ENCODE measurements at regions not wholly inside any gene's neighbourhood (a gene's known extent, or its start where the extent isn't known, plus 50 kb on each side); places are given as distances from the start of the nearest gene placed in this dataset.

- TF ChIP-seq POLR2A (IDR thresholded peaks at IDR 0.05) (no peak), POLR2AphosphoS5 (IDR thresholded peaks at IDR 0.05) (no peak), EP300 (IDR thresholded peaks at IDR 0.05) (no peak), CTCF (IDR thresholded peaks at IDR 0.05) (no peak)
- WGBS, 2 donors: 74 to 89% methylated on average over 1 of the region's 1 CpG
- DNase-seq (no peak), ATAC-seq (ENCODE audit: low FRiP score in 2 of 2) (no peak)
- Histone ChIP-seq H3K4me1 (no peaks in the 10 kb centered on the region), H3K4me3 (no peak overlapping the region), H3K27ac (no peak overlapping the region), H3K36me3 (no peaks in the 10 kb centered on the region), H3K27me3 (no peaks in the 10 kb centered on the region), H3K9me3 (no peaks in the 10 kb centered on the region)
Observed at GRCh38 chr1:199553104-199553503, 474.4 kb upstream of the NR5A2 start.

- Histone ChIP-seq H3K27me3 (no peaks in the 10 kb centered on the region), H3K4me1 (no peaks in the 10 kb centered on the region), H3K4me3 (no peak overlapping the region), H3K27ac (no peak overlapping the region), H3K9me3 (no peaks in the 10 kb centered on the region), H3K36me3 (no peaks in the 10 kb centered on the region)
- TF ChIP-seq EP300 (IDR thresholded peaks at IDR 0.05): no peak
- no peak for TF ChIP-seq CTCF (IDR thresholded peaks at IDR 0.05)
- TF ChIP-seq POLR2A (IDR thresholded peaks at IDR 0.05): no peak
- no peak for TF ChIP-seq POLR2AphosphoS5 (IDR thresholded peaks at IDR 0.05)
- 54 to 58% methylated on average over 2 of the region's 2 CpGs for WGBS, 2 donors
- DNase-seq (no peak), ATAC-seq (ENCODE audit: low FRiP score in 2 of 2) (no peak)
Observed at GRCh38 chr1:199561334-199561733, 466.2 kb upstream of the NR5A2 start.

- Histone ChIP-seq H3K27me3 (no peaks in the 10 kb centered on the region), H3K4me3 (no peak overlapping the region), H3K4me1 (peaks cover 0 to 4% (median 0%) of the 10 kb centered on the region in 4 donors), H3K27ac (no peak overlapping the region), H3K9me3 (no peaks in the 10 kb centered on the region), H3K36me3 (no peaks in the 10 kb centered on the region)
- DNase-seq (no peak), ATAC-seq (ENCODE audit: low FRiP score in 2 of 2) (no peak)
- TF ChIP-seq EP300 (IDR thresholded peaks at IDR 0.05) (no peak), POLR2A (IDR thresholded peaks at IDR 0.05) (no peak), POLR2AphosphoS5 (IDR thresholded peaks at IDR 0.05) (no peak), CTCF (IDR thresholded peaks at IDR 0.05) (no peak)
- whole genome bisulfite sequencing, 2 donors: 21 to 33% methylated on average over 5 of the region's 5 CpGs
Observed at GRCh38 chr1:199573047-199573446, 454.5 kb upstream of the NR5A2 start.

- H3K36me3 ChIP-seq: no peaks in the 10 kb centered on the region
- no peaks in the 10 kb centered on the region for H3K27me3 ChIP-seq
- no peak for ATAC-seq (ENCODE audit: low FRiP score in 2 of 2)
- DNase-seq: no peak
- TF ChIP-seq EP300 (IDR thresholded peaks at IDR 0.05) (no peak), POLR2AphosphoS5 (IDR thresholded peaks at IDR 0.05) (no peak), POLR2A (IDR thresholded peaks at IDR 0.05) (no peak), CTCF (IDR thresholded peaks at IDR 0.05) (no peak)
- no peak overlapping the region for H3K27ac ChIP-seq
- peaks cover 0 to 4% (median 0%) of the 10 kb centered on the region in 4 donors for H3K4me1 ChIP-seq
- H3K4me3 ChIP-seq: no peak overlapping the region
- no peaks in the 10 kb centered on the region for H3K9me3 ChIP-seq
- WGBS, 2 donors: 82 to 88% methylated on average over 2 of the region's 2 CpGs
Observed at GRCh38 chr1:199574950-199575349, 452.6 kb upstream of the NR5A2 start.

- H3K4me1 ChIP-seq: no peaks in the 10 kb centered on the region
- no peak overlapping the region for H3K27ac ChIP-seq
- no peak overlapping the region for H3K4me3 ChIP-seq
- DNase-seq (no peak), ATAC-seq (ENCODE audit: low FRiP score in 2 of 2) (no peak)
- H3K36me3 ChIP-seq: no peaks in the 10 kb centered on the region
- WGBS, 2 donors: 80 to 85% methylated on average over 2 to 3 of the region's 3 CpGs
- TF ChIP-seq POLR2A (IDR thresholded peaks at IDR 0.05): no peak
- no peak for TF ChIP-seq EP300 (IDR thresholded peaks at IDR 0.05)
- TF ChIP-seq POLR2AphosphoS5 (IDR thresholded peaks at IDR 0.05): no peak
- TF ChIP-seq CTCF (IDR thresholded peaks at IDR 0.05): no peak
- no peaks in the 10 kb centered on the region for H3K27me3 ChIP-seq
- no peaks in the 10 kb centered on the region for H3K9me3 ChIP-seq
Observed at GRCh38 chr1:199580300-199580699, 447.2 kb upstream of the NR5A2 start.

All from upper lobe of left lung (tissue), 6 donors.